Testis (tissue), 2 donors: ENCODE measurements at regions not wholly inside any gene's neighbourhood (a gene's known extent, or its start where the extent isn't known, plus 50 kb on each side); places are given as distances from the start of the nearest gene placed in this dataset.

Experiments used
- CTCF ChIP-seq, 3 experiments: fragments of 450-650 bp in 2 of 3; fragments of 200-600 bp in 1 of 3; sonication (generic) in 1 of 3; IDR thresholded peaks; one replicate each; pipeline ENCODE4 v1.5.1; 2016 to 2019; ENCODE audit warnings: antibody characterized with exemption in 3 of 3, mild to moderate bottlenecking in 2 of 3, moderate library complexity in 1 of 3
- POLR2A ChIP-seq: fragments of 450-650 bp; IDR thresholded peaks from one replicate; pipeline ENCODE4 v1.6.1; 2017; ENCODE audit warnings: antibody characterized with exemption, mild to moderate bottlenecking, moderate library complexity

GRCh38 chr2:196244966-196245365, 73.6 kb upstream of the STK17B start:
- TF ChIP-seq CTCF (IDR thresholded peaks at IDR 0.05) (no peak), POLR2A (no peak)
